SU-DHL-6 (cell line): ENCODE measurements at regions not wholly inside any gene's neighbourhood (a gene's known extent, or its start where the extent isn't known, plus 50 kb on each side); places are given as distances from the start of the nearest gene placed in this dataset.

Source experiments
- H2AFZ ChIP-seq: fragments of 200-600 bp; sonication (generic); 2 replicates; pipeline ENCODE4 v1.6.1; 2014; ENCODE audit warnings: low read depth, mild to moderate bottlenecking, moderate library complexity, mixed read lengths, antibody characterized with exemption, low read length; ENCODE audit not compliant: severe bottlenecking
- H3F3A ChIP-seq: fragments of 200-600 bp; shearing (Covaris generic); 2 replicates; pipeline ENCODE4 v1.6.0; 2016; ENCODE audit warnings: antibody characterized with exemption, mild to moderate bottlenecking; ENCODE audit not compliant: insufficient read depth
- H3K27ac ChIP-seq: fragments of 200-600 bp; sonication (generic); 2 replicates; pipeline ENCODE4 v1.5.1; 2016; ENCODE audit warnings: low read depth, mild to moderate bottlenecking, low read length, moderate library complexity, mixed read lengths
- H3K27me3 ChIP-seq: fragments of 200-600 bp; sonication (generic), shearing (Covaris generic); 2 replicates; pipeline ENCODE4 v1.6.0; 2014; ENCODE audit warnings: mild to moderate bottlenecking, low read length
- H3K36me3 ChIP-seq: fragments of 200-600 bp; sonication (generic); 2 replicates; pipeline ENCODE4 v1.6.1; 2014; ENCODE audit warnings: mild to moderate bottlenecking, low read length, mixed read lengths
- H3K4me2 ChIP-seq: fragments of 300-600, 200-600 bp; shearing (Covaris generic), sonication (generic); 2 replicates; pipeline ENCODE4 v1.6.0; 2014; ENCODE audit warnings: low read length, low read depth, mild to moderate bottlenecking; ENCODE audit not compliant: poor library complexity, severe bottlenecking
- H3K4me3 ChIP-seq: fragments of 200-600 bp; sonication (generic); 2 replicates; pipeline ENCODE4 v1.5.1; 2014; ENCODE audit warnings: antibody characterized with exemption, low read length, mild to moderate bottlenecking, mixed read lengths; ENCODE audit not compliant: insufficient read depth, poor library complexity, severe bottlenecking
- H3K79me2 ChIP-seq: fragments of 200-600 bp; sonication (generic); 2 replicates; pipeline ENCODE4 v1.6.1; 2014; ENCODE audit warnings: mild to moderate bottlenecking, low read length, moderate library complexity; ENCODE audit not compliant: insufficient read depth
- H3K9ac ChIP-seq: fragments of 200-600 bp; sonication (generic); 2 replicates; pipeline ENCODE4 v1.7.0; 2014; ENCODE audit warnings: mild to moderate bottlenecking, low read length
- H3K9me2 ChIP-seq: fragments of 200-600 bp; sonication (generic); replicated peaks from 2 replicates; pipeline ENCODE4 v1.6.1; 2014; ENCODE audit warnings: low read length; ENCODE audit not compliant: insufficient read depth
- H3K9me3 ChIP-seq: fragments of 200-600 bp; sonication (generic); 2 replicates; pipeline ENCODE4 v1.6.1; 2014; ENCODE audit warnings: low read length, mixed read lengths; ENCODE audit not compliant: insufficient read depth
- H4K20me1 ChIP-seq: fragments of 200-600 bp; sonication (generic); 2 replicates; pipeline ENCODE4 v1.6.1; 2014; ENCODE audit warnings: low read depth, mild to moderate bottlenecking, antibody characterized with exemption, low read length, moderate library complexity, mixed read lengths
- EZH2phosphoT487 ChIP-seq: fragments of 200-600 bp; sonication (generic), shearing (Covaris generic); conservative IDR thresholded peaks from 2 replicates; pipeline ENCODE4 v1.6.1; 2018; ENCODE audit warnings: mild to moderate bottlenecking, antibody characterized with exemption, low read length, moderate library complexity, mixed read lengths
- TF ChIP-seq, protein P1 (sequence below): fragments of 200-600 bp; sonication (generic); IDR thresholded peaks from one replicate; pipeline ENCODE4 v1.5.1; 2017; ENCODE audit warnings: antibody characterized with exemption, mild to moderate bottlenecking, low read length, moderate library complexity; ENCODE audit not compliant: insufficient read depth, poor library complexity, severe bottlenecking

DNA sequence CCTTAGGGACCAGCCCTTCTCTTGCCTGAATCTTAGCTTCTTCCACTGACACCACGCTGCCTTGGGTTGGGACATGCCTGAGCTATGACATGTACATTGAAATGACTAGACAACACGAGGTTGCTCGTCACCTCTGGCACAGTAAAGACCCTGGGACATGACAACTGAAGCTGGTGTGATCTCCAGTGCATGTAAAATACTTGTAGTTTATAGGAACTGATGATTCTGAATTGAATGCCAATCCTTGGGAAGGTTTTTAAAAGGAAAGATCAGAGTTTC lies 100.7 kb upstream of the PGRMC2 start:
- Histone ChIP-seq H3K4me2 (no peak overlapping the region), H3K79me2 (no peaks in the 10 kb centered on the region), H3F3A (no peaks in the 10 kb centered on the region), H3K27me3 (no peaks in the 10 kb centered on the region), H3K36me3 (no peaks in the 10 kb centered on the region), H3K27ac (no peak overlapping the region), H3K9me2 (no peaks in the 10 kb centered on the region), H3K9ac (no peak overlapping the region), H2AFZ (no peak overlapping the region), H3K9me3 (no peaks in the 10 kb centered on the region), H3K4me3 (no peak overlapping the region), H4K20me1 (no peaks in the 10 kb centered on the region)
- no peak for TF ChIP-seq EZH2phosphoT487

DNA sequence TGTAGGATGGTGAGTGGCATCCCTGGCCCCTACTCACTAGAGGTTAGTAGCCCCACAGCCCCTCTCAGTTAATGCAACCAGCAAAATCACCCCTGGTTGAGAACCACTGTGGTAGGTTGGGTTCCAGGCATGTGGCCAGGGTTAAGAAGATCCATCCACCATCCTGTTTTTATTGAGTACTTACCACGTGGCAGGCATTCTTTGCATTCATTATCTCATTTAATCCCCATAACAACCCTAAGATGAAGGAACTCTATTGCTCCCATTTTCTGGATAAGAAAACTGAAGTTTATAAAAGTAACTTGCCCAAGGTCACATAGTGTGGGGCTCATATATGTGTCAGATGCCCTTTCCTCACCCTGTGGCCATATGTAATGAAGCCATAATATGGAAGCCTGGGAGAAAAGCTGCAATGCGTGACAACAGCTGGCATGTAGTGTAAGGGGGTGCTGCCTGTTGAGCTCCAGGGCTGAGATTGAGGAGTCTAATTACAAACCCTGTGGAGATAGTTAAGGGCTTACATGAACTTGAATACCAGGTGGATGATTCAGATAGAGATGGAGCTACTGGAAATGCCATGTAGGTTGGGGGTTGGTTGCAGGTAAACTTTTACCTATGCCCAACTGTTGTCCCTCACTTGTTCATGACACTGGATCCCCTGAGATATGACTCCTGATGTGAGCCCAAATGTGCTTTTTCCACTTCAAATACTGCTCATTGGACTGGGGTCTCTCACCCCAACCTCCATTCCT lies 100.2 kb upstream of the PGRMC2 start:
- H3K9me2 ChIP-seq = no peaks in the 10 kb centered on the region
- no peaks in the 10 kb centered on the region for H3K79me2 ChIP-seq
- H3K4me3 ChIP-seq = no peak overlapping the region
- no peaks in the 10 kb centered on the region for H4K20me1 ChIP-seq
- H3K27me3 ChIP-seq = no peaks in the 10 kb centered on the region
- no peaks in the 10 kb centered on the region for H3K9me3 ChIP-seq
- H3K4me2 ChIP-seq = no peak overlapping the region
- H3K36me3 ChIP-seq = no peaks in the 10 kb centered on the region
- no peak overlapping the region for H3K9ac ChIP-seq
- H3K27ac ChIP-seq = no peak overlapping the region
- TF ChIP-seq, protein P1, sequence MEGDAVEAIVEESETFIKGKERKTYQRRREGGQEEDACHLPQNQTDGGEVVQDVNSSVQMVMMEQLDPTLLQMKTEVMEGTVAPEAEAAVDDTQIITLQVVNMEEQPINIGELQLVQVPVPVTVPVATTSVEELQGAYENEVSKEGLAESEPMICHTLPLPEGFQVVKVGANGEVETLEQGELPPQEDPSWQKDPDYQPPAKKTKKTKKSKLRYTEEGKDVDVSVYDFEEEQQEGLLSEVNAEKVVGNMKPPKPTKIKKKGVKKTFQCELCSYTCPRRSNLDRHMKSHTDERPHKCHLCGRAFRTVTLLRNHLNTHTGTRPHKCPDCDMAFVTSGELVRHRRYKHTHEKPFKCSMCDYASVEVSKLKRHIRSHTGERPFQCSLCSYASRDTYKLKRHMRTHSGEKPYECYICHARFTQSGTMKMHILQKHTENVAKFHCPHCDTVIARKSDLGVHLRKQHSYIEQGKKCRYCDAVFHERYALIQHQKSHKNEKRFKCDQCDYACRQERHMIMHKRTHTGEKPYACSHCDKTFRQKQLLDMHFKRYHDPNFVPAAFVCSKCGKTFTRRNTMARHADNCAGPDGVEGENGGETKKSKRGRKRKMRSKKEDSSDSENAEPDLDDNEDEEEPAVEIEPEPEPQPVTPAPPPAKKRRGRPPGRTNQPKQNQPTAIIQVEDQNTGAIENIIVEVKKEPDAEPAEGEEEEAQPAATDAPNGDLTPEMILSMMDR = no peak
- TF ChIP-seq EZH2phosphoT487 = no peak
- no peaks in the 10 kb centered on the region for H3F3A ChIP-seq
- no peak overlapping the region for H2AFZ ChIP-seq

DNA sequence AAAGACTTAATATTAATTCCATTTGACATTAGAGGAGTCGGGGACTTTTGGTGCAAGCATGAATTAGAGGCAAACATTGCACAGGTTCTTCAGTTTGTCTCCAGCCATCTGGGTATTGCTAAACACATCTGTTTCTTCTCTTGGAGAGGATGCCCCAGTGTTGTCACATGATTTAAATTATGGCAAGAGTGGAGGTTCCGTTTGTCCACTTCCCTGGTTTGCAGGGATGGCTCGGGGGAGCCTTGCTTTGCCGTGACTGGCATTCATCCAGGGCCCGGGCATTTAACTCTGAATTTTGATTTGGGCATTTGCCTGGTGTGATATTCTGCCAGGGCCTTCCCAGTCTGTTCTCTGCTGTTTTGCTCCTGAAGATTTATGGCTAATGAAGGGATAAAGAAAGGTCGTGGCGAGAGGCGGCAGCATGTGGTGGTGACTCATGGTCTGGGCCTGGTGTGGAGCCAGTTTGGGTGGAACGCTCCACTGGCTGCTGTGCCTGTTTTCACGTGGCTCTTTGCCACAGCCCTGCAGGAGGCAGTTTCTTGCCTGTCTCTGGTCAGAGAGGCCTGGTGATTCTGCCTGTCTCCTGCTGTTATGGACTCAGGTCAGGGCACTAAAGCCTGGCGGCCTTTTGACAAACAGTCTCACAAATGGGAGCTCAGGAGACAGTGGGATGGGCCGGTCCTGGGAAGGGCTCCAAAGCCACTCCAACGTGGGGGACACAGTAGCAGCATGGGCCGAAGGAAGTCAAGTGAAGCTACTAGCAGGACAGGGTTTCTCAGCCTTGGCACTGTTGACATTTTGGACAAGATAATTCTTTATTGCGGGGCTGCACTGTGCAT lies 99.4 kb upstream of the PGRMC2 start:
- no peak overlapping the region for H2AFZ ChIP-seq
- no peaks in the 10 kb centered on the region for H3K9me2 ChIP-seq
- no peak overlapping the region for H3K27ac ChIP-seq
- no peak overlapping the region for H3K4me3 ChIP-seq
- H3K27me3 ChIP-seq = no peaks in the 10 kb centered on the region
- H3K4me2 ChIP-seq = no peak overlapping the region
- no peaks in the 10 kb centered on the region for H3K79me2 ChIP-seq
- H3K9me3 ChIP-seq = no peaks in the 10 kb centered on the region
- TF ChIP-seq, protein P1 = no peak
- H3F3A ChIP-seq = no peaks in the 10 kb centered on the region
- H4K20me1 ChIP-seq = no peaks in the 10 kb centered on the region
- H3K9ac ChIP-seq = no peak overlapping the region
- no peaks in the 10 kb centered on the region for H3K36me3 ChIP-seq

DNA sequence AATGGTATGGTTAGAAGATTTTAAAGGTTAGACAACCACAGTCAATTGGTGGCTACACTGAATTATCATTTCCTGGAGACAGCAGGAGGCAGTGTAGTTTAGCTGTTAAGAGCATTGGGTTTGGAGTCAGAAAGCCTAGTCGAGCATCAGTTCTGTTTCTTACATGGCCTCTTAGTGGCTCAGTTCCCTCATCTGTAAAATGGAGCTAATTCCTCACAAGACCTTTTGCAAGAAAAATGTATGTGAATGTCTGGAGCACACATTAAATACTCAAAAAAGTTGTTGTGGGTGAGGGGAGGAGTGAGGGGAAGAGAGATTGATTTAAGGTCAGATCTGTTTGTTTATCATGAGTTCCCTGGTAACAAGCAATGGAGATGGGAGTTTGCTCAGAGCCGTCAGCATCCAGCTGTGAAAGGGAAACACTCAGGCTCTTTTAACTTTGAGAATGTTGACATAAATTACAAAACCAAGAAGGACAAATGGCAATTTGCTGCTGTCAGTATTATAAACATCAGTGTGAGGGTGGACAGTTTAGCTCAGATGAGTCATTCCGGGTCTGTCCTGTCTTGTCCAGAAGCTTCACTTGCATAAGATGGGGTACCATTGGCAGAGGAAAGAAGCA lies 98.2 kb upstream of the PGRMC2 start:
- no peak overlapping the region for H3K9ac ChIP-seq
- H3K9me3 ChIP-seq = no peaks in the 10 kb centered on the region
- H3K27me3 ChIP-seq = no peaks in the 10 kb centered on the region
- no peaks in the 10 kb centered on the region for H4K20me1 ChIP-seq
- no peak overlapping the region for H3K4me3 ChIP-seq
- H3K79me2 ChIP-seq = no peaks in the 10 kb centered on the region
- H3K9me2 ChIP-seq = no peaks in the 10 kb centered on the region
- TF ChIP-seq, protein P1 = no peak
- no peak for TF ChIP-seq EZH2phosphoT487
- no peak overlapping the region for H2AFZ ChIP-seq
- H3K27ac ChIP-seq = no peak overlapping the region
- H3K4me2 ChIP-seq = no peak overlapping the region
- no peaks in the 10 kb centered on the region for H3K36me3 ChIP-seq
- H3F3A ChIP-seq = no peaks in the 10 kb centered on the region
